GM12874 (cell line): ENCODE measurements at regions not wholly inside any gene's neighbourhood (a gene's known extent, or its start where the extent isn't known, plus 50 kb on each side); places are given as distances from the start of the nearest gene placed in this dataset.

Source experiments
- CTCF ChIP-seq: IDR thresholded peaks from 2 replicates; pipeline ENCODE4 v1.5.1; 2011; ENCODE audit warnings: low read depth, mild to moderate bottlenecking, control low read depth, low read length, moderate library complexity; ENCODE audit not compliant: insufficient read depth

GRCh38 chr9:124122321-124122720 lies 110.8 kb downstream of the LHX2 start:
- no peak for TF ChIP-seq CTCF

- peak; percentile 47 for TF ChIP-seq CTCF
These were observed 111.4 kb downstream of the LHX2 start for GRCh38 chr9:124122813-124123462.

GRCh38 chr9:124124729-124125650 lies 113.4 kb downstream of the LHX2 start:
- TF ChIP-seq CTCF = no peak

GRCh38 chr9:124125651-124125977 lies 114.0 kb downstream of the LHX2 start:
- TF ChIP-seq CTCF = no peak

- TF ChIP-seq CTCF = peak; percentile 96
These were observed 115.4 kb downstream of the LHX2 start for GRCh38 chr9:124126648-124127646.

- no peak for TF ChIP-seq CTCF
These were observed 117.1 kb downstream of the LHX2 start for GRCh38 chr9:124128568-124129166.
